OCI-LY7 (cell line): ENCODE measurements at regions not wholly inside any gene's neighbourhood (a gene's known extent, or its start where the extent isn't known, plus 50 kb on each side); places are given as distances from the start of the nearest gene placed in this dataset.

Experiments
- BruUV-seq: library from RNA; stranded (reverse); fragments of 400-500 nt; replicated peaks from 2 replicates; lab custom pipeline; 2021; lab: Mats Ljungman, UMichigan
- CTCF ChIA-PET: fragments of 300-600 bp; sonication (Branson Sonifier 250); formaldehyde crosslinking; loops from one replicate; lab custom pipeline; 2022; ENCODE audit warnings: antibody characterized with exemption; ENCODE audit not compliant: unreplicated experiment; lab: Charles Lee
- POLR2A ChIA-PET: fragments of 300-600 bp; sonication (Branson Sonifier 250); formaldehyde crosslinking; loops from one replicate; lab custom pipeline; 2022; ENCODE audit warnings: antibody characterized with exemption; lab: Charles Lee
- DNase-seq: peaks from one replicate; pipeline ENCODE4 v3.0.0-alpha.2; 2015; ENCODE audit warnings: low spot score
- H2AFZ ChIP-seq: fragments of 200-600 bp; sonication (generic), shearing (Covaris generic); 2 replicates; pipeline ENCODE4 v1.6.1; 2014; ENCODE audit warnings: mild to moderate bottlenecking, antibody characterized with exemption, low read length, moderate library complexity
- H3K27ac ChIP-seq: fragments of 200-600 bp; sonication (generic); 2 replicates; pipeline ENCODE4 v1.5.1; 2014; ENCODE audit warnings: mixed run types, low read depth, mild to moderate bottlenecking, moderate library complexity, low read length, inconsistent platforms; ENCODE audit not compliant: poor library complexity, severe bottlenecking
- H3K36me3 ChIP-seq: fragments of 200-600 bp; sonication (generic); 2 replicates; pipeline ENCODE4 v1.6.1; 2014; ENCODE audit warnings: mild to moderate bottlenecking, antibody characterized with exemption, low read length, moderate library complexity, mixed read lengths; ENCODE audit not compliant: insufficient read depth
- H3K4me1 ChIP-seq: fragments of 200-600 bp; sonication (generic); 2 replicates; pipeline ENCODE4 v1.5.1; 2014; ENCODE audit warnings: mild to moderate bottlenecking, low read length; ENCODE audit not compliant: insufficient read depth, poor library complexity, severe bottlenecking
- H3K4me2 ChIP-seq: fragments of 200-600 bp; sonication (generic); 2 replicates; pipeline ENCODE4 v1.6.1; 2014; ENCODE audit warnings: mild to moderate bottlenecking, low read length
- H3K4me3 ChIP-seq: fragments of 200-600 bp; sonication (generic); 2 replicates; pipeline ENCODE4 v1.5.1; 2014; ENCODE audit warnings: mild to moderate bottlenecking, low read depth, low read length; ENCODE audit not compliant: poor library complexity, severe bottlenecking
- H3K79me2 ChIP-seq: fragments of 200-600 bp; sonication (generic); 2 replicates; pipeline ENCODE4 v1.6.1; 2016; ENCODE audit warnings: low read depth, mild to moderate bottlenecking, low read length, moderate library complexity, mixed read lengths; ENCODE audit not compliant: insufficient read depth
- H3K9me2 ChIP-seq: fragments of 200-600 bp; sonication (generic); 2 replicates; pipeline ENCODE4 v1.6.1; 2016; ENCODE audit warnings: mild to moderate bottlenecking, low read length, mixed read lengths; ENCODE audit not compliant: insufficient read depth
- H3K9me3 ChIP-seq: fragments of 200-600 bp; sonication (generic); 2 replicates; pipeline ENCODE4 v1.6.1; 2014; ENCODE audit warnings: mild to moderate bottlenecking, mixed run types, low read length, mixed read lengths
- H4K20me1 ChIP-seq: fragments of 200-600 bp; sonication (generic); 2 replicates; pipeline ENCODE4 v1.6.1; 2014; ENCODE audit warnings: mild to moderate bottlenecking, antibody characterized with exemption, low read length, moderate library complexity, mixed read lengths; ENCODE audit not compliant: insufficient read depth
- CTCF ChIP-seq: fragments of 200-600 bp; sonication (generic); conservative IDR thresholded peaks from 2 replicates; pipeline ENCODE4 v1.5.1; 2014; ENCODE audit warnings: mild to moderate bottlenecking, antibody characterized with exemption, low read length, moderate library complexity, mixed read lengths
- EZH2phosphoT487 ChIP-seq: fragments of 200-600 bp; sonication (generic); IDR thresholded peaks from 2 replicates; pipeline ENCODE4 v1.6.1; 2018; ENCODE audit warnings: low read depth, borderline replicate concordance, mild to moderate bottlenecking, mixed run types, antibody characterized with exemption, low read length, moderate library complexity, mixed read lengths
- intact Hi-C: fragments of 100-400 bp; cut with micrococcal nuclease; formaldehyde crosslinking; loops from one replicate; pipeline ENCODE4 v1.10.0; 2022; ENCODE audit not compliant: unreplicated experiment

GRCh38 chr12:39176356-39176755 is 266.6 kb downstream of the KIF21A start:
- H2AFZ ChIP-seq, result no peak overlapping the region
- no peaks in the 10 kb centered on the region for H3K79me2 ChIP-seq
- H3K27ac ChIP-seq, result no peak overlapping the region
- POLR2A ChIA-PET, result interaction anchor here (0.6 kb wide), 1 partner anchor 61 kb away, joined by 3 read pairs; no protein-coding TSS in a partner anchor
- no peaks in the 10 kb centered on the region for H3K9me2 ChIP-seq
- no peaks in the 10 kb centered on the region for H4K20me1 ChIP-seq
- CTCF ChIA-PET, result no interaction called here
- no peaks in the 10 kb centered on the region for H3K36me3 ChIP-seq
- intact Hi-C loops, result no loop called here
- no peak overlapping the region for H3K4me2 ChIP-seq
- H3K9me3 ChIP-seq, result no peaks in the 10 kb centered on the region
- no peak for DNase-seq
- H3K4me1 ChIP-seq, result no peaks in the 10 kb centered on the region
- H3K4me3 ChIP-seq, result no peak overlapping the region
- BruUV-seq, result no TSS peak
- no peak for TF ChIP-seq EZH2phosphoT487
- TF ChIP-seq CTCF, result no peak

DNA sequence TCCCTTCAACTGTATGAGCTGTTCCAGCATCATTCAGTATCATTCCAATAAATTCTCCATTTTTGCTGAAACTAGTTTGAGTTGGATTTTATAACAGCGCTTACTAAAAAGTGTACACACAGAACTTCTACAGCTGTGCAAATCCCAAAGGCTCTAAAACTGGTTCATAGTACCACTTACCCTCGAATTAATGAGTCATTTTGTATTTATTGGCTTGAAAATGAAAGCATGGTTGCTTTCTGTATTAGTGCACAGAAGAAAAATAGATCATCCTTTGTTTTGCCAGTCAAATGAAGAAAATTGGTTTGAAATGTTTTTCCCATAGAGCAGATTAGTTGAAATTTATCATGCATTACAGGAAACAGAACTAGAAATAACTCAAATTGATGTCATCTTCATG is 268.3 kb upstream of the CPNE8 start:
- H3K79me2 ChIP-seq, result no peaks in the 10 kb centered on the region
- no peak overlapping the region for H3K4me2 ChIP-seq
- CTCF ChIA-PET, result no interaction called here
- BruUV-seq, result no TSS peak
- no peak overlapping the region for H3K4me3 ChIP-seq
- POLR2A ChIA-PET, result no interaction called here
- H3K27ac ChIP-seq, result no peak overlapping the region
- no peaks in the 10 kb centered on the region for H3K36me3 ChIP-seq
- no peak for DNase-seq
- no peak overlapping the region for H2AFZ ChIP-seq
- intact Hi-C loops, result no loop called here
- H4K20me1 ChIP-seq, result no peaks in the 10 kb centered on the region
- H3K9me2 ChIP-seq, result no peaks in the 10 kb centered on the region
- no peaks in the 10 kb centered on the region for H3K4me1 ChIP-seq
- no peak for TF ChIP-seq EZH2phosphoT487
- no peak for TF ChIP-seq CTCF
- H3K9me3 ChIP-seq, result no peaks in the 10 kb centered on the region

GRCh38 chr12:39165338-39165737 is 259.9 kb upstream of the CPNE8 start:
- no peaks in the 10 kb centered on the region for H4K20me1 ChIP-seq
- CTCF ChIA-PET, result no interaction called here
- POLR2A ChIA-PET, result interaction anchor here (0.6 kb wide), 1 partner anchor 196 kb away, joined by 4 read pairs; no protein-coding TSS in a partner anchor
- intact Hi-C loops, result no loop called here
- no peak for DNase-seq
- no peak overlapping the region for H2AFZ ChIP-seq
- H3K9me3 ChIP-seq, result no peaks in the 10 kb centered on the region
- no peaks in the 10 kb centered on the region for H3K79me2 ChIP-seq
- no peaks in the 10 kb centered on the region for H3K36me3 ChIP-seq
- no peak overlapping the region for H3K4me3 ChIP-seq
- no peak for TF ChIP-seq EZH2phosphoT487
- no peak for TF ChIP-seq CTCF
- BruUV-seq, result no TSS peak
- H3K27ac ChIP-seq, result no peak overlapping the region
- no peaks in the 10 kb centered on the region for H3K9me2 ChIP-seq
- H3K4me1 ChIP-seq, result no peaks in the 10 kb centered on the region
- no peak overlapping the region for H3K4me2 ChIP-seq
